WTC11 (cell line): ENCODE measurements at regions not wholly inside any gene's neighbourhood (a gene's known extent, or its start where the extent isn't known, plus 50 kb on each side); places are given as distances from the start of the nearest gene placed in this dataset.
"Not testable (repeated sequence)": the region's sequence is repeated elsewhere in the genome, so short reads cannot be mapped to it uniquely, and the experiment has no call there.

Experiments used
- AFF4 ChIP-seq: sonication (generic); formaldehyde crosslinking; IDR thresholded peaks from 2 replicates; pipeline ENCODE4 v1.8.1; 2023; ENCODE audit warnings: mild to moderate bottlenecking, missing genetic modification reagents, borderline replicate concordance
- CTCF ChIP-seq: fragments of 200-600 bp; IDR thresholded peaks from 2 replicates; pipeline ENCODE4 v1.8.0; 2022; ENCODE audit warnings: antibody characterized with exemption
- FOXJ3 ChIP-seq: sonication (generic); formaldehyde crosslinking; IDR thresholded peaks from 2 replicates; pipeline ENCODE4 v1.9.0; 2021; ENCODE audit warnings: missing genetic modification reagents, mild to moderate bottlenecking, borderline replicate concordance
- MLX ChIP-seq: sonication (generic); formaldehyde crosslinking; IDR thresholded peaks from 2 replicates; pipeline ENCODE4 v1.8.1; 2023; ENCODE audit warnings: mild to moderate bottlenecking, missing genetic modification reagents, moderate library complexity
- NR2C2 ChIP-seq: sonication (generic); formaldehyde crosslinking; IDR thresholded peaks from 2 replicates; pipeline ENCODE4 v1.8.0; 2022; ENCODE audit warnings: mild to moderate bottlenecking, missing genetic modification reagents
- SP1 ChIP-seq: sonication (generic); formaldehyde crosslinking; conservative IDR thresholded peaks from 2 replicates; pipeline ENCODE4 v1.8.1; 2022; ENCODE audit warnings: missing genetic modification reagents
- TCF7 ChIP-seq: sonication (generic); formaldehyde crosslinking; IDR thresholded peaks from 2 replicates; pipeline ENCODE4 v1.8.0; 2022; ENCODE audit warnings: mild to moderate bottlenecking, low read depth, missing genetic modification reagents, moderate library complexity
- USF1 ChIP-seq: sonication (generic); formaldehyde crosslinking; IDR thresholded peaks from 2 replicates; pipeline ENCODE4 v1.8.0; 2022; ENCODE audit warnings: mild to moderate bottlenecking, missing genetic modification reagents
- ZNF138 ChIP-seq: sonication (generic); formaldehyde crosslinking; conservative IDR thresholded peaks from 2 replicates; pipeline ENCODE4 v1.8.1; 2022; ENCODE audit warnings: mild to moderate bottlenecking, moderate library complexity, missing genetic modification reagents
- TF ChIP-seq, protein P1 (sequence below): sonication (generic); formaldehyde crosslinking; IDR thresholded peaks from 2 replicates; pipeline ENCODE4 v1.8.1; 2022; ENCODE audit warnings: mild to moderate bottlenecking, moderate library complexity, missing genetic modification reagents
- TF ChIP-seq, protein P2 (sequence below): sonication (generic); formaldehyde crosslinking; IDR thresholded peaks from 2 replicates; pipeline ENCODE4 v1.8.1; 2022; ENCODE audit warnings: low read depth, missing genetic modification reagents, borderline replicate concordance

DNA sequence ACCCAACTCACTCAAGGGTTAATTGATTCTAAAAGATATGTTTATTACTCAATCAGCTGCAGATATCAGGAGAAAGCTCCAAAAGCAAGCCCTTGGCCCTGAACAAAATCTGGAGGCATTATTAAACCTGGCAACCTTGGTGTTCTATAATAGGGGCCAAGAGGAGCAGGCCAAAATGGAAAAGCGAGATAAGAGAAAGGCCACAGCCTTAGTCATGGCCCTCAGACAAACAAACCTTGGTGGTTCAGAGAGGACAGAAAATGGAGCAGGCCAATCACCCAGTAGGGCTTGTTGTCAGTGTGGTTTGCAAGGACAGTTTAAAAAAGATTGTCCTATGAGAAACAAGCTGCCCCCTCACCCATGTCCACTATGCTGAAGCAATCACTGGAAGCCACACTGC is 53.4 kb upstream of the ATRNL1 start:
- TF ChIP-seq CTCF; AFF4 (CRISPR knock-in tag); ZNF138 (CRISPR knock-in tag); FOXJ3; TCF7; USF1; NR2C2 (CRISPR knock-in tag); MLX (CRISPR knock-in tag); SP1 (CRISPR knock-in tag): not testable (repeated sequence)
- TF ChIP-seq, protein P1, sequence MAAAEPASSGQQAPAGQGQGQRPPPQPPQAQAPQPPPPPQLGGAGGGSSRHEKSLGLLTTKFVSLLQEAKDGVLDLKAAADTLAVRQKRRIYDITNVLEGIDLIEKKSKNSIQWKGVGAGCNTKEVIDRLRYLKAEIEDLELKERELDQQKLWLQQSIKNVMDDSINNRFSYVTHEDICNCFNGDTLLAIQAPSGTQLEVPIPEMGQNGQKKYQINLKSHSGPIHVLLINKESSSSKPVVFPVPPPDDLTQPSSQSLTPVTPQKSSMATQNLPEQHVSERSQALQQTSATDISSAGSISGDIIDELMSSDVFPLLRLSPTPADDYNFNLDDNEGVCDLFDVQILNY (CRISPR knock-in tag): not testable (repeated sequence)
- TF ChIP-seq, protein P2, sequence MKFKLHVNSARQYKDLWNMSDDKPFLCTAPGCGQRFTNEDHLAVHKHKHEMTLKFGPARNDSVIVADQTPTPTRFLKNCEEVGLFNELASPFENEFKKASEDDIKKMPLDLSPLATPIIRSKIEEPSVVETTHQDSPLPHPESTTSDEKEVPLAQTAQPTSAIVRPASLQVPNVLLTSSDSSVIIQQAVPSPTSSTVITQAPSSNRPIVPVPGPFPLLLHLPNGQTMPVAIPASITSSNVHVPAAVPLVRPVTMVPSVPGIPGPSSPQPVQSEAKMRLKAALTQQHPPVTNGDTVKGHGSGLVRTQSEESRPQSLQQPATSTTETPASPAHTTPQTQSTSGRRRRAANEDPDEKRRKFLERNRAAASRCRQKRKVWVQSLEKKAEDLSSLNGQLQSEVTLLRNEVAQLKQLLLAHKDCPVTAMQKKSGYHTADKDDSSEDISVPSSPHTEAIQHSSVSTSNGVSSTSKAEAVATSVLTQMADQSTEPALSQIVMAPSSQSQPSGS (CRISPR knock-in tag): not testable (repeated sequence)
